SK-N-SH (cell line): ENCODE measurements at regions not wholly inside any gene's neighbourhood (a gene's known extent, or its start where the extent isn't known, plus 50 kb on each side); places are given as distances from the start of the nearest gene placed in this dataset.

Source experiments
- EP300 ChIP-seq, 2 experiments: IDR thresholded peaks; 2 replicates each; pipeline versions ENCODE4 v1.4.0 to v1.6.1; 2012; ENCODE audit warnings: borderline replicate concordance in 1 of 2, low read depth in 1 of 2, low read length in 1 of 2
- GATA2 ChIP-seq: sonication (generic); formaldehyde crosslinking; IDR thresholded peaks from 2 replicates; pipeline ENCODE4 v1.5.0; 2020; ENCODE audit warnings: mild to moderate bottlenecking, missing genetic modification reagents
- NFIC ChIP-seq: IDR thresholded peaks from 2 replicates; pipeline ENCODE4 v1.4.0; 2012; ENCODE audit warnings: borderline replicate concordance
- POLR2AphosphoS5 ChIP-seq: IDR thresholded peaks from 2 replicates; pipeline ENCODE4 v1.6.1; 2012; ENCODE audit warnings: low read depth, low read length
- YY1 ChIP-seq: IDR thresholded peaks from 2 replicates; pipeline ENCODE4 v1.4.0; 2012; ENCODE audit warnings: low read depth, mild to moderate bottlenecking
- TF ChIP-seq, protein P1 (sequence below): fragments of 200-600 bp; sonication (generic); IDR thresholded peaks from 2 replicates; pipeline ENCODE4 v1.6.1; 2017; ENCODE audit warnings: antibody characterized with exemption, mild to moderate bottlenecking, moderate library complexity
- TF ChIP-seq, protein P2 (sequence below): IDR thresholded peaks from 2 replicates; pipeline ENCODE4 v1.4.0; 2012; ENCODE audit warnings: low read depth

DNA sequence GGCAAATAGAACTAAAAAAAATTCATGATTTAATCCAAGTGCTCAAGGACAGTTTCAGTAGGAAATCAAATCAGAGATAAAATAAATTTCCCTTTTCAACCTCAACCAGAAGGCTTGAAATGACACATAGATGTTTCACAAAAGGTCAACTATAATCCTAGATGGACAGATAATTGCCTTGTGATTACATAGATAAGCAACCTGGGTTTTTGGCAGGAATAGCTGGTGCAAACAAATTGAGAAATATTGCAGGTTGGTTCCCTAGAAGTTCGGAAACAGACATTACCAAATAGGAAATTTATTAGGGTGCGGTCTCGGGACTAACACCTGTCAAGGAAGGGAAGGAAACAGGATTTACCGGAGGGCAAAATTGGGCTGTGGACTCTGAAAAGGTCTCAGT is 497.5 kb downstream of the COG6 start:
- TF ChIP-seq GATA2 (CRISPR knock-in tag) (no peak), YY1 (no peak), POLR2AphosphoS5 (no peak), EP300 (IDR thresholded peaks at IDR 0.05; ENCODE audit: borderline replicate concordance in 1 of 2, low read depth in 1 of 2, low read length in 1 of 2) (no peak), NFIC (no peak)
- TF ChIP-seq, protein P1, sequence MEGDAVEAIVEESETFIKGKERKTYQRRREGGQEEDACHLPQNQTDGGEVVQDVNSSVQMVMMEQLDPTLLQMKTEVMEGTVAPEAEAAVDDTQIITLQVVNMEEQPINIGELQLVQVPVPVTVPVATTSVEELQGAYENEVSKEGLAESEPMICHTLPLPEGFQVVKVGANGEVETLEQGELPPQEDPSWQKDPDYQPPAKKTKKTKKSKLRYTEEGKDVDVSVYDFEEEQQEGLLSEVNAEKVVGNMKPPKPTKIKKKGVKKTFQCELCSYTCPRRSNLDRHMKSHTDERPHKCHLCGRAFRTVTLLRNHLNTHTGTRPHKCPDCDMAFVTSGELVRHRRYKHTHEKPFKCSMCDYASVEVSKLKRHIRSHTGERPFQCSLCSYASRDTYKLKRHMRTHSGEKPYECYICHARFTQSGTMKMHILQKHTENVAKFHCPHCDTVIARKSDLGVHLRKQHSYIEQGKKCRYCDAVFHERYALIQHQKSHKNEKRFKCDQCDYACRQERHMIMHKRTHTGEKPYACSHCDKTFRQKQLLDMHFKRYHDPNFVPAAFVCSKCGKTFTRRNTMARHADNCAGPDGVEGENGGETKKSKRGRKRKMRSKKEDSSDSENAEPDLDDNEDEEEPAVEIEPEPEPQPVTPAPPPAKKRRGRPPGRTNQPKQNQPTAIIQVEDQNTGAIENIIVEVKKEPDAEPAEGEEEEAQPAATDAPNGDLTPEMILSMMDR, result no peak
- TF ChIP-seq, protein P2, sequence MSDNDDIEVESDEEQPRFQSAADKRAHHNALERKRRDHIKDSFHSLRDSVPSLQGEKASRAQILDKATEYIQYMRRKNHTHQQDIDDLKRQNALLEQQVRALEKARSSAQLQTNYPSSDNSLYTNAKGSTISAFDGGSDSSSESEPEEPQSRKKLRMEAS, result no peak
